Rectal smooth muscle tissue (tissue), 1 donor: ENCODE measurements at regions not wholly inside any gene's neighbourhood (a gene's known extent, or its start where the extent isn't known, plus 50 kb on each side); places are given as distances from the start of the nearest gene placed in this dataset.

ENCODE experiments used
- H3K27ac ChIP-seq: one replicate; pipeline ENCODE4 v1.7.0; 2013; ENCODE audit warnings: low read depth, low read length, inconsistent platforms
- H3K27me3 ChIP-seq: one replicate; pipeline ENCODE4 v1.7.0; 2013; ENCODE audit warnings: low read length; ENCODE audit not compliant: control insufficient read depth, insufficient read depth
- H3K36me3 ChIP-seq: one replicate; pipeline ENCODE4 v1.7.0; 2013; ENCODE audit warnings: low read length; ENCODE audit not compliant: control insufficient read depth, insufficient read depth
- H3K4me1 ChIP-seq: one replicate; pipeline ENCODE4 v1.7.0; 2013; ENCODE audit warnings: low read length; ENCODE audit not compliant: control insufficient read depth, insufficient read depth
- H3K4me3 ChIP-seq: one replicate; pipeline ENCODE4 v1.7.0; 2013; ENCODE audit warnings: low read length
- H3K9ac ChIP-seq: one replicate; pipeline ENCODE4 v1.7.0; 2013; ENCODE audit warnings: low read length

GRCh38 chr15:53462651-53463050 lies 296.8 kb downstream of the WDR72 start:
- Histone ChIP-seq H3K9ac (no peak overlapping the region), H3K4me1 (no peaks in the 10 kb centered on the region), H3K27me3 (no peaks in the 10 kb centered on the region), H3K27ac (no peak overlapping the region), H3K36me3 (no peaks in the 10 kb centered on the region), H3K4me3 (no peak overlapping the region)

GRCh38 chr15:53461677-53462076 lies 297.8 kb downstream of the WDR72 start:
- Histone ChIP-seq H3K27ac (no peak overlapping the region), H3K9ac (no peak overlapping the region), H3K4me1 (no peaks in the 10 kb centered on the region), H3K36me3 (no peaks in the 10 kb centered on the region), H3K4me3 (no peak overlapping the region), H3K27me3 (no peaks in the 10 kb centered on the region)

DNA sequence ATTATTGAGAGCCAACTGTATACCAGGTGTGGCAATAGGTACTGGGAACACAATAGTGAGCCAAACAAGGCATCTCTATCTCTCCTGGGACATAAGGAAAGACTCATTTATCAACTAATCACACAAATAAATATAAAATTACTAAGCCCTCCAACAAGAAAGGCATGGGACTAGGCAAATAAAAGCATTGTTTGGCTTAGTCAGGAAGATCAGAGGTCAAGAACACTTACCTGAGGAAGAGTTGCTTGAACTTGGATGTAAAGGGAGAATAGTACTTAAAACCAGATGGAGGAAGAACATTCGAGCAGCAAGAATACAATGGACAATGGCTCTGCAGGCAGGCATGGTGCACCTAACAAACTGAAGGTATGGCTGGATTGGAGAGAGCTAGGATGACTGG lies 300.7 kb downstream of the WDR72 start:
- H3K27ac ChIP-seq: no peak overlapping the region
- H3K36me3 ChIP-seq: no peaks in the 10 kb centered on the region
- no peak overlapping the region for H3K4me3 ChIP-seq
- no peaks in the 10 kb centered on the region for H3K27me3 ChIP-seq
- H3K4me1 ChIP-seq: no peaks in the 10 kb centered on the region
- no peak overlapping the region for H3K9ac ChIP-seq

- H3K27ac ChIP-seq: no peak overlapping the region
- no peaks in the 10 kb centered on the region for H3K27me3 ChIP-seq
- H3K9ac ChIP-seq: no peak overlapping the region
- no peak overlapping the region for H3K4me3 ChIP-seq
- no peaks in the 10 kb centered on the region for H3K36me3 ChIP-seq
- H3K4me1 ChIP-seq: no peaks in the 10 kb centered on the region
Measured at GRCh38 chr15:53457479-53457878, 302.0 kb downstream of the WDR72 start.

GRCh38 chr15:53454843-53455721 lies 304.4 kb downstream of the WDR72 start:
- no peak overlapping the region for H3K27ac ChIP-seq
- H3K9ac ChIP-seq: no peak overlapping the region
- H3K4me1 ChIP-seq: no peaks in the 10 kb centered on the region
- H3K4me3 ChIP-seq: no peak overlapping the region
- H3K36me3 ChIP-seq: no peaks in the 10 kb centered on the region
- no peaks in the 10 kb centered on the region for H3K27me3 ChIP-seq

GRCh38 chr15:53454535-53454842 lies 305.0 kb downstream of the WDR72 start:
- no peak overlapping the region for H3K27ac ChIP-seq
- H3K9ac ChIP-seq: no peak overlapping the region

DNA sequence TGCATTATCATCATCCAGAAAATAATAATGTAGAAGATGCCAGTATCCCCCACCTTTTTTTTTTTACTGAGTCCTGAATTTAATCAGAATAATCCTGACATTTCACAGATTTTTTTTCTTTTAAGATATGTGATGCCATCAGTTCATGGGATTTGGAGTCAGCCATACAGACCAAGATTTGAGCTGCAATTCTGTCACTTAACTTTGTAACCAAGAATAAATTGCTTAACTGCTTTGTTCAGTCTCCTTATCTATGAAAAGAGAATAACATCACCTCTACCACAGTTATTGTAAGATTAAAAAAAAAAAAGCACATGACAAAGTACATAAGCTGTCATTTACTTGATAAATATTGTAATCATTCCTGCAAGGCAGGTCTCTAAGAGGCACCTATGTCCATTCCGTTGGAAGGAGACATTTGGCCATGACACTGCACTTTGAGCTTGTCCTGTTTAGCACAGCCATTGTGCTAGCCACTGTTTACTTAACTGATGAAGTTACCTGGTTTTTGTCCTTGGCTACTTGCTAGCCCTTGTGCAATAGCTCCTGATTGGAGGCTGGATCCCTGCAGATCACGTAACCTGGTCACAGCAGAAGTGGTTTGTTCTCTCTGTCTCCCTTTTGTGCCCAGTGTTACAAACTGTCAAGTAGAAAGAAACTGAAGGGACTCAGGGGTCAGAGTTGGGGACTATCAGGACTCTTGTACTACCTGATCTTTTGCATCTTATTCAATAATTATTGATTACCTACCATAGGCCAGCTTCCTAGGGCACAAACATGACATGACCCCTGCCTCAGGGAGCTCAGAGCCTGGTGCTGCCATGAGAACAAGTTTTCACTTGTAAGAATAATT lies 306.0 kb downstream of the WDR72 start:
- Histone ChIP-seq H3K27me3 (no peaks in the 10 kb centered on the region), H3K9ac (no peak overlapping the region), H3K4me1 (no peaks in the 10 kb centered on the region), H3K4me3 (no peak overlapping the region), H3K27ac (no peak overlapping the region), H3K36me3 (no peaks in the 10 kb centered on the region)

More at GRCh38 chr15:53454535-53454842, 305.0 kb downstream of the WDR72 start:
- H3K4me3 ChIP-seq: no peak overlapping the region
- no peaks in the 10 kb centered on the region for H3K36me3 ChIP-seq
- no peaks in the 10 kb centered on the region for H3K27me3 ChIP-seq
- H3K4me1 ChIP-seq: no peaks in the 10 kb centered on the region

GRCh38 chr15:53448232-53449015 lies 311.0 kb downstream of the WDR72 start:
- H3K27me3 ChIP-seq: no peaks in the 10 kb centered on the region
- no peak overlapping the region for H3K4me3 ChIP-seq
- no peaks in the 10 kb centered on the region for H3K36me3 ChIP-seq
- H3K27ac ChIP-seq: no peak overlapping the region
- H3K4me1 ChIP-seq: no peaks in the 10 kb centered on the region
- H3K9ac ChIP-seq: no peak overlapping the region

DNA sequence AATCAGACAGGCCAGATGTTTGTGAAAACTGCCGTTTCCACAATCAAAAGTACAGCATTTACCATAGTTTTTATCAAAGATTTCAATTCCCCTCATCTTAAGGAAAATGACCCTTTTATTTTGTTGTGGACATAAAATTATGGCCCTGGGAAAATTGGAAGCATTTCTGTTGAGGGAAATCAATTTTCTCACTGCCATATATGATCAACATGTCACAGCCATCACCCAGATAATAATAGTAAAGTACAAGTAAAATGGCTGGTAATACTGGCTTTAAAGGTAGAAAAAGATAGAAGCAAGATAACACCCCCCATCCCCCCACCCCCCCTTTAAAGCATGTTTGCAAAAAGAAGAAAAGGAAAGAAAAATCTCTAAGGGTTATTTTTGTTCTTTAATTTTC lies 311.7 kb downstream of the WDR72 start:
- Histone ChIP-seq H3K4me1 (no peaks in the 10 kb centered on the region), H3K4me3 (no peak overlapping the region), H3K27ac (no peak overlapping the region), H3K36me3 (no peaks in the 10 kb centered on the region), H3K27me3 (no peaks in the 10 kb centered on the region), H3K9ac (no peak overlapping the region)

GRCh38 chr15:53447053-53447574 lies 312.3 kb downstream of the WDR72 start:
- H3K4me1 ChIP-seq: no peaks in the 10 kb centered on the region
- H3K9ac ChIP-seq: no peak overlapping the region
- no peak overlapping the region for H3K27ac ChIP-seq
- no peaks in the 10 kb centered on the region for H3K36me3 ChIP-seq
- no peaks in the 10 kb centered on the region for H3K27me3 ChIP-seq
- H3K4me3 ChIP-seq: no peak overlapping the region

DNA sequence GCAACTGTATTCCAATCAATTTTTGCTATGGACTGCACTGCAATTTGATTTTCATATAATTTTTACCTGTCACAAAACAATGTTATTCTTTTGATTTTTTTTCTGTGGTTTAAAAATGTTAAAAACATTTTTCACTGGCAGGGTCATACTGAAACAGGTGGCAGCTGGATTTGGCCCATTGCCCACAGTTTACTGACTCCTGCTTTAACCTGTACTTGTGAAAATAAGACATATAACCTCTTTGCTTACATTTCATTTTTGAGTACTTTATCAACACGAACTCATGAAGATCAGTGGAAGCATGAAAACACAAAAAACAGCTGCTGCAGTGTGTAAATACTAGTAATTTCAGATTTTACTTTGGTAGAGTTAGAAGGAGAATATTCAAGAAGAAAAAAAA lies 313.1 kb downstream of the WDR72 start:
- Histone ChIP-seq H3K9ac (no peak overlapping the region), H3K4me1 (no peaks in the 10 kb centered on the region), H3K27me3 (no peaks in the 10 kb centered on the region), H3K4me3 (no peak overlapping the region), H3K36me3 (no peaks in the 10 kb centered on the region), H3K27ac (no peak overlapping the region)

GRCh38 chr15:53445531-53445930 lies 313.9 kb downstream of the WDR72 start:
- no peak overlapping the region for H3K4me3 ChIP-seq
- H3K36me3 ChIP-seq: no peaks in the 10 kb centered on the region
- H3K27ac ChIP-seq: no peak overlapping the region
- H3K9ac ChIP-seq: no peak overlapping the region
- no peaks in the 10 kb centered on the region for H3K4me1 ChIP-seq
- H3K27me3 ChIP-seq: no peaks in the 10 kb centered on the region
